ENCODE measurements at regions not wholly inside any gene's neighbourhood (a gene's known extent, or its start where the extent isn't known, plus 50 kb on each side); places are given as distances from the start of the nearest gene placed in this dataset.

GRCh38 chr4:174398728-174399127 lies 115.0 kb downstream of the CEP44 start:
- no peak for DNase-seq
- Histone ChIP-seq H3K27me3 (no peaks in the 10 kb centered on the region), H3K9me3 (no peaks in the 10 kb centered on the region), H3K4me3 (no peak overlapping the region), H3K27ac (no peak overlapping the region), H3K4me1 (no peaks in the 10 kb centered on the region), H3K36me3 (no peaks in the 10 kb centered on the region)
- intact Hi-C loops (cut with DNase I), result no loop called here
- ATAC-seq, result no peak
- TF ChIP-seq CTCF (IDR thresholded peaks at IDR 0.05), result no peak

GRCh38 chr4:174397366-174398155 lies 113.8 kb downstream of the CEP44 start:
- TF ChIP-seq CTCF (IDR thresholded peaks at IDR 0.05), result no peak
- no peak overlapping the region for H3K4me3 ChIP-seq
- ATAC-seq (no peak), DNase-seq (no peak)
- H3K27me3 ChIP-seq, result no peaks in the 10 kb centered on the region
- intact Hi-C loops (cut with DNase I), result no loop called here
- H3K36me3 ChIP-seq, result no peaks in the 10 kb centered on the region
- H3K27ac ChIP-seq, result no peak overlapping the region
- H3K4me1 ChIP-seq, result no peaks in the 10 kb centered on the region
- no peaks in the 10 kb centered on the region for H3K9me3 ChIP-seq

GRCh38 chr4:174396599-174397110 lies 112.9 kb downstream of the CEP44 start:
- ATAC-seq (no peak), DNase-seq (no peak)
- Histone ChIP-seq H3K9me3 (no peaks in the 10 kb centered on the region), H3K4me3 (no peak overlapping the region), H3K27me3 (no peaks in the 10 kb centered on the region), H3K4me1 (no peaks in the 10 kb centered on the region), H3K36me3 (no peaks in the 10 kb centered on the region), H3K27ac (no peak overlapping the region)
- no peak for TF ChIP-seq CTCF (IDR thresholded peaks at IDR 0.05)
- intact Hi-C loops (cut with DNase I), result no loop called here

- no peaks in the 10 kb centered on the region for H3K27me3 ChIP-seq
- no peak overlapping the region for H3K4me3 ChIP-seq
- no peaks in the 10 kb centered on the region for H3K9me3 ChIP-seq
- intact Hi-C loops (cut with DNase I), result no loop called here
- DNase-seq, result no peak
- no peaks in the 10 kb centered on the region for H3K4me1 ChIP-seq
- no peaks in the 10 kb centered on the region for H3K36me3 ChIP-seq
- H3K27ac ChIP-seq, result no peak overlapping the region
- no peak for TF ChIP-seq CTCF (IDR thresholded peaks at IDR 0.05)
- no peak for ATAC-seq
These were observed 111.2 kb downstream of the CEP44 start for GRCh38 chr4:174394915-174395314.

GRCh38 chr4:174389439-174389838 lies 105.7 kb downstream of the CEP44 start:
- ATAC-seq, result no peak
- H3K4me3 ChIP-seq, result no peak overlapping the region
- no peaks in the 10 kb centered on the region for H3K27me3 ChIP-seq
- no peak for TF ChIP-seq CTCF (IDR thresholded peaks at IDR 0.05)
- no peaks in the 10 kb centered on the region for H3K36me3 ChIP-seq
- DNase-seq, result no peak
- H3K9me3 ChIP-seq, result no peaks in the 10 kb centered on the region
- H3K4me1 ChIP-seq, result no peaks in the 10 kb centered on the region
- H3K27ac ChIP-seq, result no peak overlapping the region
- intact Hi-C loops (cut with DNase I), result no loop called here

Measured in upper lobe of right lung (tissue), 1 donor.